ENCODE measurements at regions not wholly inside any gene's neighbourhood (a gene's known extent, or its start where the extent isn't known, plus 50 kb on each side); places are given as distances from the start of the nearest gene placed in this dataset.

GRCh38 chr11:134765565-134765964 lies 353.5 kb upstream of the B3GAT1 start:
- no peak overlapping the region for H3K4me3 Mint-ChIP-seq
- no peaks in the 10 kb centered on the region for H3K4me1 Mint-ChIP-seq
- H3K27me3 Mint-ChIP-seq = no peaks in the 10 kb centered on the region
- peaks cover 10 to 16% of the 10 kb centered on the region in 2 donors for H3K9me3 Mint-ChIP-seq
- DNase-seq (no peak), ATAC-seq (no peak)
- H3K27ac Mint-ChIP-seq = no peak overlapping the region

- H3K4me1 Mint-ChIP-seq = no peaks in the 10 kb centered on the region
- H3K4me3 Mint-ChIP-seq = no peak overlapping the region
- H3K9me3 Mint-ChIP-seq = peaks cover 10 to 16% of the 10 kb centered on the region in 2 donors
- no peak overlapping the region for H3K27ac Mint-ChIP-seq
- no peaks in the 10 kb centered on the region for H3K27me3 Mint-ChIP-seq
- ATAC-seq (no peak), DNase-seq (no peak)
These were observed 352.9 kb upstream of the B3GAT1 start for GRCh38 chr11:134764966-134765365.

- ATAC-seq (no peak), DNase-seq (no peak)
- peaks cover 10 to 16% of the 10 kb centered on the region in 2 donors for H3K9me3 Mint-ChIP-seq
- no peaks in the 10 kb centered on the region for H3K27me3 Mint-ChIP-seq
- no peak overlapping the region for H3K4me3 Mint-ChIP-seq
- H3K27ac Mint-ChIP-seq = no peak overlapping the region
- H3K4me1 Mint-ChIP-seq = no peaks in the 10 kb centered on the region
These were observed 352.3 kb upstream of the B3GAT1 start for GRCh38 chr11:134764367-134764766.

- ATAC-seq (peak; percentile 40), DNase-seq (no peak)
- Mint-ChIP-seq H3K4me1 (no peaks in the 10 kb centered on the region), H3K27ac (peak overlapping the region in 1 of 2 donors; percentile 79), H3K9me3 (peaks cover 0 to 4% of the 10 kb centered on the region in 2 donors), H3K27me3 (no peaks in the 10 kb centered on the region), H3K4me3 (peak overlapping the region in 1 of 2 donors; percentile 34)
These were observed 351.0 kb upstream of the B3GAT1 start for GRCh38 chr11:134763030-134763388.

- Mint-ChIP-seq H3K4me3 (peak overlapping the region; percentile 53 to 76), H3K9me3 (peaks cover 0 to 4% of the 10 kb centered on the region in 2 donors), H3K4me1 (no peaks in the 10 kb centered on the region), H3K27ac (peak overlapping the region in 1 of 2 donors; percentile 79), H3K27me3 (no peaks in the 10 kb centered on the region)
- ATAC-seq = peak; percentile 57
- peak in 1 of 2 donors; percentile 12 for DNase-seq
These were observed 350.4 kb upstream of the B3GAT1 start for GRCh38 chr11:134762248-134763029.

- Mint-ChIP-seq H3K9me3 (peaks cover 0 to 4% of the 10 kb centered on the region in 2 donors), H3K4me1 (no peaks in the 10 kb centered on the region), H3K4me3 (peak overlapping the region; percentile 53 to 76), H3K27ac (peak overlapping the region in 1 of 2 donors; percentile 91), H3K27me3 (no peaks in the 10 kb centered on the region)
- ATAC-seq (no peak), DNase-seq (no peak)
These were observed 349.8 kb upstream of the B3GAT1 start for GRCh38 chr11:134761926-134762247.

- DNase-seq (no peak), ATAC-seq (no peak)
- no peaks in the 10 kb centered on the region for H3K4me1 Mint-ChIP-seq
- H3K27me3 Mint-ChIP-seq = no peaks in the 10 kb centered on the region
- H3K4me3 Mint-ChIP-seq = peak overlapping the region in 1 of 2 donors; percentile 58
- no peak overlapping the region for H3K27ac Mint-ChIP-seq
- H3K9me3 Mint-ChIP-seq = peaks cover 0 to 4% of the 10 kb centered on the region in 2 donors
These were observed 349.3 kb upstream of the B3GAT1 start for GRCh38 chr11:134761386-134761785.

GRCh38 chr11:134760957-134761356 lies 348.9 kb upstream of the B3GAT1 start:
- H3K4me3 Mint-ChIP-seq = no peak overlapping the region
- no peak overlapping the region for H3K27ac Mint-ChIP-seq
- peaks cover 0 to 4% of the 10 kb centered on the region in 2 donors for H3K9me3 Mint-ChIP-seq
- DNase-seq (no peak), ATAC-seq (no peak)
- H3K27me3 Mint-ChIP-seq = no peaks in the 10 kb centered on the region
- no peaks in the 10 kb centered on the region for H3K4me1 Mint-ChIP-seq

GRCh38 chr11:134760299-134760698 lies 348.3 kb upstream of the B3GAT1 start:
- Mint-ChIP-seq H3K27ac (no peak overlapping the region), H3K4me3 (no peak overlapping the region), H3K27me3 (no peaks in the 10 kb centered on the region), H3K4me1 (no peaks in the 10 kb centered on the region), H3K9me3 (peaks cover 0 to 4% of the 10 kb centered on the region in 2 donors)
- ATAC-seq (no peak), DNase-seq (no peak)

- Mint-ChIP-seq H3K27me3 (peaks cover 4% of the 10 kb centered on the region), H3K9me3 (peaks cover 0 to 1% of the 10 kb centered on the region in 2 donors), H3K4me1 (no peaks in the 10 kb centered on the region), H3K27ac (no peak overlapping the region), H3K4me3 (no peak overlapping the region)
- DNase-seq = no peak
- ATAC-seq = no peak
These were observed 347.8 kb upstream of the B3GAT1 start for GRCh38 chr11:134759855-134760254.

GRCh38 chr11:134759274-134759673 lies 347.2 kb upstream of the B3GAT1 start:
- DNase-seq (no peak), ATAC-seq (no peak)
- no peak overlapping the region for H3K4me3 Mint-ChIP-seq
- no peaks in the 10 kb centered on the region for H3K4me1 Mint-ChIP-seq
- H3K9me3 Mint-ChIP-seq = no peaks in the 10 kb centered on the region
- peaks cover 10% of the 10 kb centered on the region for H3K27me3 Mint-ChIP-seq
- H3K27ac Mint-ChIP-seq = no peak overlapping the region

GRCh38 chr11:134758342-134758931 lies 346.4 kb upstream of the B3GAT1 start:
- Mint-ChIP-seq H3K9me3 (no peaks in the 10 kb centered on the region), H3K27ac (no peak overlapping the region), H3K4me3 (no peak overlapping the region), H3K4me1 (no peaks in the 10 kb centered on the region), H3K27me3 (peaks cover 16% of the 10 kb centered on the region)
- ATAC-seq (no peak), DNase-seq (no peak)

- Mint-ChIP-seq H3K27ac (no peak overlapping the region), H3K4me1 (no peaks in the 10 kb centered on the region), H3K9me3 (no peaks in the 10 kb centered on the region), H3K4me3 (no peak overlapping the region), H3K27me3 (peaks cover 16% of the 10 kb centered on the region)
- ATAC-seq = no peak
- DNase-seq = no peak
These were observed 345.6 kb upstream of the B3GAT1 start for GRCh38 chr11:134757633-134758032.

GRCh38 chr11:134756811-134757540 lies 344.9 kb upstream of the B3GAT1 start:
- ATAC-seq = no peak
- no peak overlapping the region for H3K27ac Mint-ChIP-seq
- no peaks in the 10 kb centered on the region for H3K9me3 Mint-ChIP-seq
- H3K27me3 Mint-ChIP-seq = peaks cover 16% of the 10 kb centered on the region
- no peaks in the 10 kb centered on the region for H3K4me1 Mint-ChIP-seq
- no peak overlapping the region for H3K4me3 Mint-ChIP-seq
- no peak for DNase-seq

- Mint-ChIP-seq H3K4me1 (no peaks in the 10 kb centered on the region), H3K27me3 (peaks cover 16% of the 10 kb centered on the region), H3K4me3 (no peak overlapping the region), H3K27ac (no peak overlapping the region), H3K9me3 (no peaks in the 10 kb centered on the region)
- ATAC-seq (no peak), DNase-seq (no peak)
These were observed 343.5 kb upstream of the B3GAT1 start for GRCh38 chr11:134755535-134755934.
